Left kidney (tissue), 1 donor: ENCODE measurements at regions not wholly inside any gene's neighbourhood (a gene's known extent, or its start where the extent isn't known, plus 50 kb on each side); places are given as distances from the start of the nearest gene placed in this dataset.
"Not testable (repeated sequence)": the region's sequence is repeated elsewhere in the genome, so short reads cannot be mapped to it uniquely, and the experiment has no call there.

Experiments
- DNase-seq: peaks from one replicate; pipeline ENCODE4 v3.0.0-alpha.2; 2013

DNA sequence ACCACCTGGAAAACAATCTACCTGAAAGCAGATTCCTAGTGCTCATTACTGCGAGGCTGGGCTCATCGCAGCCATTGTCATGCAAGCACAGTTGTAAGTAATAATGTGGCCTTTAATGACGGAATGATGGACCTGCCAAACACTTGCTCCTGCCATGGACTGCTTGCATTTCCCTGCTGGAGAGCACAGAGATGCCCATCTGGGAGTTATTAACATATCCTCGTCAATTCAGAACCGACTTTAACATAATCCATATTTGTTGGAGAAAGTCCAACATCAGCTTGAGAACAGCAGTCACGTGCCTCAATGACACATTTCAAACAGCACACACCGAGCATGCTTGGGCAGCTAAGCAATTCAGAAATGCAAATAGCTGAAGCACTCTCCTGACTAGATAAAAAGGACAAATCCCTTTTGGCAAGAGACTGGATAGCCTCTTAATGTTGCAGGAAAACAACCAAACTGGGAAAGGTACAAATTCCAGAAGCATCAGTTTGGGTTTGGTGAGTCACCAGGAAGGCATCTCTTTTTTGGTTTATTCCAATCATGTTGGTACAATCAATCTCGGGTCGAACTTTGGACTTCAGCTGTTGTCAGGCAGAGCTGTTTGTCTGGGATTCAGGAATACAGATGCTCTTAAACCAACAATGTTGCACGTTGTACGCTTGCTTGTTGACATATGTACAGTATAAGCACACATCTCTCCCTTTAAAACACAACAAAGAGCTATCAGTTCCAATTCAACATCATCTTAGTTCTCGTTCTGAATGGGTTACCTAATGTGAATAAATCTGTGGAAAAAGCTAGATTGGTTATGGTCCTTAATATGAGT is 395.8 kb downstream of the LNPK start:
- no peak for DNase-seq

DNA sequence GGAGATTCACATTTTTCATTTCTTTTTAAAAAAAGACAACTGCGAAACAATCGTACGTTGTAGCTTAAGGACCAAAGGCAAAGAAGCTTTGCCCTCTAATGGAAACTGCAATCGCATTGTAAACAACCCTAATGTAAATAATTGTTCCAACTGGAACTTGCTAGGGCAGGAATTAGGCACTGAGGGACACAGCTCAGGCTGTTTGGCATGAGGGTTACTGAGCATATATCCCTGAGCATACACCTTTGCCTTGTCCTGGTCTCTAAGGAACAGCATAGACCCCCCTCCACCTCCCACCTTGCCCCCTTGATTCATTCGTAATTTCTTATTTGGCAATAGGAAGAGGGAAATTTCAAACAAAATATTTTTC is 396.4 kb downstream of the LNPK start:
- no peak for DNase-seq

DNA sequence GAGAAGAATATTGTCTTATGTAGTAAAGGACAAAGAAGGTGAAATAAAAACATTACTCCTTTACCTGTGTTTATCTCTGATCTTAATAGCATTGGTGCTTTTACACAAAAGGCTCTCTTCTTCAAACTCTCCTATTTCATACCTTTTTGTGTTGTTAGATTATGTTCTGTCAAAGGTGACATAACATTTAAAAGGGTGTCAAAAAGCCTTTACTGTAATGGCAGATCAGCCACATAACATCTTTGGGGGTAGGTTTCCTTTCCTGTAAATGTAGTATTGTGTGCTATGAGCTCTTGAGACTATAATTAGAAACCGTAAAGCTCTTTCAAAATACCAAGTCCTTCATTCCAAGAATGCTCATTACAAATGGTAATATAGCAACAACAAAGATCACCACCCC is 400.1 kb downstream of the LNPK start:
- DNase-seq, result no peak

DNA sequence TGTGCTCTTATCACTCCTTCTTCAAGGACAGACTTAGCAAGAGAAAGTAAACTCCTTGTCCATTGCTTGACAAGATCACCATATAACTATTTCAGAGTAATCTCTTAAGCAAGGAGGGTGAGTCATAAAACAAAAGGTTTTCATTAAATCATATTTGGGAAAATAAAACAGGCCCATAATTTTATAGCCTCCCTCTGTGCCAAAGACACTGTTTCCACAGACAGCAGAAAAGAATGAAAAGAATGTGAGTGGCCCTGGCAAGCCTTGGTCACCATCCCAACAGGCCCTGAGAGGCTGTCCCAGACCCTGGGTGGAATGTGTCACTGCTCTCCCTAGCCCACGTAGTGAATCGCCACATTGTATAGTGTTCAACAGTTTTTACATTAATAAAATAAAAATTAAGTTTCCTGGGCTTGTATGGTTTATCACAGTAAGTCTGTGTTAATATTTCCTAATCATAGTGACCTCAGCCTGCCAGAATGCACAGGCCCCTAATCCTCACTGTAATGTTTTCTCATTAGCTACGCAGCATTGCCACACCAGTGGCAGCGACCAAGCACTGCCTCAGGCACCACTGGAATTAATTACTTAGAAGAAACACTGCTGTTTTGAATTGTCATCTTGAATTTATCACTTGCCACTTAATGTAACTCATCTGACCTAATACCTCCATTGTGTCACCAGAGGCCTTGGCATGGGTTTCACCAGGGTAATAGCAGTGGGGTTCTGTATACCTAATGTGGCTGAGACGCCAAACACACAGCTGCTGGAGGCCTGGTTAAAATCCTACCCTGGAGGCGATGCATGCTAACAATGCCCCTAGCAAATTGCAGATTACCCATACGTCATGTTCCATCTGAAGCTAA is 401.9 kb downstream of the LNPK start:
- no peak for DNase-seq

GRCh38 chr2:175597286-175597685 is 404.8 kb downstream of the LNPK start:
- DNase-seq, result no peak

DNA sequence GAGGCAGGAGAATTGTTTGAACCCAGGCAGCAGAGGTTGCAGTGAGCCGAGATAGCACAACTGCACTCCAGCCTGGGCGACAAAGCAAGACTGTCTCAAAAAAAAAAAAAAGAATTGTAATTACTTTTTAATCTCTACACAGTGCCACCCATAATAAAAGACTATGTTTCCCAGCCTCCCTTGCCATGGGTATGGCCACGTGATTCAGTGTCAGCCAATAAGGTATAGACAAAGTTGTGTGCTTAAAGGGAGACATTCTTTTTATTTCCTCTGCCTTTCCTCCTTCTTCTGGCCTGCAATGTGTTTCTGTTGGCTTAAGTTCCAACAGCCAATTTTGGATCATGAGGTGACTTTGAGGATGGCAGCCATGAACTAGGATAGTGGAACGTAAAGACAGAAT is 406.9 kb downstream of the LNPK start:
- no peak for DNase-seq

DNA sequence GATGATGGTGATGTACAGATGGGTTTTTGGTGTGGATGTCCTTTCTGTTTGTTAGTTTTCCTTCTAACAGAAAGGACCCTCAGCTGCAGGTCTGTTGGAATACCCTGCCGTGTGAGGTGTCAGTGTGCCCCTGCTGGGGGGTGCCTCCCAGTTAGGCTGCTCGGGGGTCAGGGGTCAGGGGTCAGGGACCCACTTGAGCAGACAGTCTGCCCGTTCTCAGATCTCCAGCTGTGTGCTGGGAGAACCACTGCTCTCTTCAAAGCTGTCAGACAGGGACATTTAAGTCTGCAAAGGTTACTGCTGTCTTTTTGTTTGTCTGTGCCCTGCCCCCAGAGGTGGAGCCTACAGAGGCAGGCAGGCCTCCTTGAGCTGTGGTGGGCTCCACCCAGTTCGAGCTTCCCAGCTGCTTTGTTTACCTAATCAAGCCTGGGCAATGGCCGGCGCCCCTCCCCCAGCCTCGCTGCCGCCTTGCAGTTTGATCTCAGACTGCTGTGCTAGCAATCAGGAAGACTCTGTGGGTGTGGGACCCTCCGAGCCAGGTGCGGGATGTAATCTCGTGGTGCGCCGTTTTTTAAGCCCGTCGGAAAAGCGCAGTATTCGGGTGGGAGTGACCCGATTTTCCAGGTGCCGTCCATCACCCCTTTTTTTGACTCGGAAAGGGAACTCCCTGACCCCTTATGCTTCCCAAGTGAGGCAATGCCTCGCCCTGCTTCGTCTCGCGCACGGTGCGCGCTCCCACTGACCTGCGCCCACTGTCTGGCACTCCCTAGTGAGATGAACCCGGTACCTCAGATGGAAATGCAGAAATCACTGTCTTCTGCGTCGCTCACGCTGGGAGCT is 408.2 kb downstream of the LNPK start:
- DNase-seq, result not testable (repeated sequence)

GRCh38 chr2:175588213-175588612 is 406.7 kb upstream of the ATP5MC3 start:
- DNase-seq, result not testable (repeated sequence)

- no peak for DNase-seq
Observed at GRCh38 chr2:175585496-175585895, 404.0 kb upstream of the ATP5MC3 start.

- DNase-seq, result no peak
Observed at GRCh38 chr2:175580652-175581051, 399.1 kb upstream of the ATP5MC3 start.

DNA sequence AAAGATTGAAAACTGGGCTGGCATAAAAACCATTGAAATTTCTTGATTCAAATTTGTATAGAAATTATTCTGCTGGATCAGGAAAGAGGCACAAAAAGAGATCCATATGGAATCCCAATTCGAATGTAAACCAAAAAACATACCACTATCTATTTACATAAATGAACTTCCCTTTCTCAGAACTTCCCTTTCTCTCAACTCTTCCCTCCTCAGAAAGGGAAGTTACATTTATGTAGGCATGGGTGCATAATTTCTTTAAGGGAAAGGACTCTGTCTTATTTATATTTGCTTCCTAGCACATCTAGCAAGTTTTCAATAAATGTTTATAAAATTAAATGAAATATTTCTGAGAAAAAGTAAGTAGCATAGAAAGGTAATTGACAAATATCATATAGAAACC is 398.1 kb upstream of the ATP5MC3 start:
- DNase-seq, result no peak

DNA sequence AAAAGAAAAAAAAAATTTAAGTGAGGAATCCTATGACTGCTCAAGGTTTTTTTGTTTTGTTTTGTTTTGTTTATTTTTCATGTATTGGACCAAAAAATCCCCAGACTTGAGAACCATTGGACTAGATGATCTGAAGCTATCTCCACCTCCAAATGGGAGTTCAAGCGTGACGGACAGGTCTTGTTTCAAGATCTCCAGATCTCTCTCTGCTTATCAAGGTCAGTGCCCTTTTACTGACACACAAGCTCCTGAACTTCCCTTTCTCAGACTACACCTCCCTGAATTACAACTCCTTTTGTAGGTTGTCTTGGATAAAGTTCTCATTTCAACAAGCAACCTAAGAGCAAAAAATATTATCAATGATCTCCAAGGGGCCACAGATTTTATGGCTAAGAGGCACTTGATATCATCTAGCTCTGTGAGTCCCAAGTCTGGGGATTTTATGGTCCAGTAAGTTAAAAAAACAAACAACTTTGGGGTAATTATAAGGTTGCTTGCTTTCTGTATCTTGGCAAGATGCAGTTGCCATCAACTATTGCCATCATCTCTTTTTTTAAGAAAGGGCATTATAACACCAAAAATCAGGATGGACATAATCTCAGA is 396.0 kb upstream of the ATP5MC3 start:
- DNase-seq, result no peak

DNA sequence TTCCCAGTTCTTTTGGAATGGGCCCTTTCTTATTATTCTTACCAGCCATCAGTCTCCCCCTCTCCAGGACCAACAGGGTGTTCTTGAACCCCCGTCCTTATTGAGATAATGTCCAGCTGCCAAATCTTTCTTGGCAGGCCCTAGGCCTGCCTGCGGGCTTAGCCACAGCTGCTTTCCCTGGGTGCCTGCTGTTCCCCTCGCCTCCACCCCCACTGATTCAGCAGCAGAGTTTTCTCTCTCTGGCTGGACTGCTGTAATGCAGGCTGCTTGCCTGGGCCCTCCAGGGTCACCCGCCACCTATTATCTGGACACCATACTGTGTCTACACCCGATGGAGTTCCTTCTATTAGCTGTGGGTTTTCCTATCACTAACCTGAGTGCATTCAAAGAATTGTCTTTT is 395.4 kb upstream of the ATP5MC3 start:
- no peak for DNase-seq

GRCh38 chr2:175576270-175576669 is 394.8 kb upstream of the ATP5MC3 start:
- no peak for DNase-seq

DNA sequence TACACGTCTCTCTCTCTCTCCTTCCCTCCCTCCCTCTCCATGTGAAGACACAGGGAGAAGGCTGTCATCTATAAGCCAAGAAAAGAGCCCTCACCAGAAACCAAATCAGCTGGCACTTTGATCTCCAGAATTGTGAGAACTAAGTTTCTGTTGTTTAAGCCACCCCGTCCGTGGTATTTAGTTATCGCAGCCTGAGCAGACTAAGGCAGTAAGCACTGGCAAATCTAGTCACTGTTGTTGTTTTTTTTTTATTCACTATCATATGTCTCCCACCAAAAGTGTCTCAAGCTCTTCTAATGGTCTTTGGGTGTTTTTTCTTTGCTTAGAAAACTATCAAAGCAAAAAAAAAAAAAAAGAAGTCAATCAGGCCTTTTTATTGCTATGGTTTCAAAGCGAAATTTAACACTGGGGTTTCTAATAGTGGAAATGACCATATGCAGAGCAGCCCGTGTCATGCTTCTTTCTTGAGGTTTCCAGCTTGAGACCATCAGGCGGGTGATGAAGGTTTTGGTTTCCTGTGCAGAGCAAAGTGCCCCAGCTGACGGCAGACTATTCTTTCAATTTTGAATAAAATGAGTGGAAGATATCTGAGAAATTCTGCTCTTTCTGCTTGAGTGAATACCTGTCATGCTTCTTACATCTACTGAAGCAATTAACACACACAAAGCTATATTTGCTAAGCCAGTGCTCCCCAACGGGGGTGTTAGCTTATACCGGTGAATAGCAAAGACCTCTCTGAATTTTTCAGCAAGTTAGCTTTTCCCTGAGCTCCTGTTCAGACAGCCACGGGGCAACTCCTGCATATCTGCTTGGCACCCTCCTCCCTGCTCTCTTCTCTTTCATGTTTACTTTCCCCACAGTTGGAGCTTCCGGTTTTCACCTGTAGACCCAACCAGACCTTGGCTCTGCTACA is 394.1 kb upstream of the ATP5MC3 start:
- peak; percentile 59 for DNase-seq

GRCh38 chr2:175574069-175574468 is 392.6 kb upstream of the ATP5MC3 start:
- no peak for DNase-seq

DNA sequence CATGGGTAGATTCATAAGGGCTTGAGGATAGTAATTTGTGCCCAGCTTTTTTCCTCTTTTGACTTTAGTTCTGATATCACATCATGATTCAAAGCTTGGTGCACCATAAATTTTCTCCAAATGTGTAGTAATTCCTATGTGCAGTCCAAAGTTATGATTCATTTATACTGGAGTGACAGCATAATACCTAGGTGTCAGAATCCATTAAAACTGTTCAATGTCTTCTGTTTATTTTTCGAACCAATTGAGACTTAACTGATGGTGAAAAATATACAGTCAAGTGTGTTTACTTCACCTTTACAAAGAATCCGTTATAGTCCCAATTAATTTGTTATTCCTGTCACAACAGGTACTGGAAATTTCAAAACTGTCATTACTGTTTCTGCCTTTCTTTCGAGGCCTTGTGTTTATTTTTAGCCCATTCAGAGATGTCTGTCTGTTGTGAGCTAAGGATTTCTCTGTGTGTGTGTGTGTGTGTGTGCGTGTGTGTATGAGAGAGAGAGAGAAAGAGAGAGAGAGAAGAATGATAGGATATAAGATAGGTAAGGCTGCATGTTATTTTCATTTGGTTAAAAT is 389.7 kb upstream of the ATP5MC3 start:
- no peak for DNase-seq

DNA sequence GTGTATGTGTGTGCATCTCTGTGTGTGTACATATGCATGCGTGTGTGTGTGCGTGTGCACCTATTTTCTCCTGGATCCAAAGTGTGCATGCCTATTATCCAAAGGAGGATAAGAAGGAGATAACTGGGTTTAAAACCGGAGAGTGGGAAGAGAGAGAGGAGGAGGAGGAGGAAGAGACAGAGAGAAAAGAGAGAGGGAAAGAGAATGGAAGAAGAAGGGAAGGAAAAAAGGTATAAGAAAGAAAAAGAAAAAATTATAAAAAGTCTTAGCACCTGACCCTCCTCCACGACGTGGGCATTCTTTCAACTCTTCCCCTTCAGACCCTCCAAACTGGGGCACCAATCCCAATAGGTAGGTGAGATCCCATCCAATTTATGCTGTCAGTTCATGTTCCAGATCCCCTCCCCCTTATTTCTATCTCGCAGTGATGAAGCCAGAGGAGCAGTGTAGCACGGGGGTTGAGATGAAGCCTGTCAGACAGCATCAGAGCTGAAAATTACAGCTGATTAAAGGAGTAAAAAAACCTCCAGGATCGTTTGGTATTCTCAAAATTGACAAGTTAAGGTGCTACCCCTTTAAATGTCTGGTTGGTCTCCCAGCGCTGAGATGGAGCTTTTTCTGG is 386.7 kb upstream of the ATP5MC3 start:
- no peak for DNase-seq

DNA sequence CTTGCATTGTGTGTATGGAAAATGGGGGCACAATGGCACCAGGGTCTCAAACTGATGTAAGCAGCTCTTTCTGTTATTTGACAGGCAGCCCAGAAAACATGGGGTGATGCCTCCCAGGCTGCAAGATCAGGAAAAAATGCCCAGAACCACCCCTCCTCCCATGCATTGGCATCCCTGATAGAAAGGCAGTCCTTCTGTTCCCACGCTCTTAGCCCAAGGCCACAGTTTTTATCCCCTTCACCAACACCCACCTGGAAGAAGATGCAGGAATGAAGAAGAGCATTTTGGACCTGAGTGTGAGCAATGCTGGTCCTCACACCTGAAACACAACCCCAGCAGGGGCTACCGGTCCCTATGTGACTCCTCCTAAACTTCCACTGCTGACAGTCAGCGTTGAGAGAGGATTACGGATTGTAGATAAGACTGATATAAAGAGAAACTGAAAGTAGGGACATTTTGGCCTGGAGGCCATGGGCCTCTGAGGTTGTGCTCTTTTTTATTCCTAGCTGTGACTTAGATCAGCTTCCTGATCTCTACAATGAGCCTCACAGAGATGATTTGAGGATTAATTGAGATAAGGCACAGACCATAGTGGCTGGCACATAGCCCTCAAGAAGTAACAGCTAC is 386.0 kb upstream of the ATP5MC3 start:
- no peak for DNase-seq
